CD4-positive, alpha-beta T cell (primary cell): ENCODE measurements at regions not wholly inside any gene's neighbourhood (a gene's known extent, or its start where the extent isn't known, plus 50 kb on each side); places are given as distances from the start of the nearest gene placed in this dataset.

Experiments used
- ATAC-seq: fragments of 200-7000 bp; cut with Tn5 transposase; one replicate; pipeline ENCODE4 v1.10.0; 2022; ENCODE audit warnings: mild to moderate bottlenecking; ENCODE audit not compliant: poor library complexity
- CTCF ChIA-PET: fragments of 350-600 bp; sonication (Branson Sonifier 250); formaldehyde crosslinking; loops from one replicate; lab custom pipeline; 2021; ENCODE audit warnings: antibody characterized with exemption, inconsistent platforms; lab: Charles Lee
- POLR2A ChIA-PET: fragments of 350-600 bp; sonication (Branson Sonifier 250); formaldehyde crosslinking; loops from one replicate; lab custom pipeline; 2021; ENCODE audit warnings: antibody characterized with exemption, inconsistent platforms; lab: Charles Lee
- DNase-seq, 14 experiments: peaks; one replicate each; pipeline ENCODE4 v3.0.0-alpha.2; 2013 to 2020; ENCODE audit warnings: mixed read lengths in 2 of 14
- H3K27ac ChIP-seq, 2 donors: one replicate each; pipeline versions ENCODE4 v1.5.1 to v1.7.0; 2013; ENCODE audit warnings: low read length in 2 of 2, low read depth in 1 of 2, mild to moderate bottlenecking in 1 of 2
- H3K27me3 ChIP-seq, 2 experiments: 1 replicate in 1 of 2; 2 replicates in 1 of 2; pipeline versions ENCODE4 v1.6.1 to v1.7.0; 2013; ENCODE audit warnings: low read length in 2 of 2, control low read depth in 1 of 2, mild to moderate bottlenecking in 1 of 2, moderate library complexity in 1 of 2; ENCODE audit not compliant: insufficient read depth in 2 of 2, control insufficient read depth in 1 of 2
- H3K36me3 ChIP-seq: one replicate; pipeline ENCODE4 v1.6.1; 2013; ENCODE audit warnings: low read length, control low read depth; ENCODE audit not compliant: insufficient read depth
- H3K4me1 ChIP-seq: one replicate; pipeline ENCODE4 v1.6.1; 2013; ENCODE audit warnings: low read length, control low read depth; ENCODE audit not compliant: insufficient read depth
- H3K4me3 ChIP-seq: one replicate; pipeline ENCODE4 v1.5.1; 2013; ENCODE audit warnings: mild to moderate bottlenecking, low read length, moderate library complexity
- H3K9me3 ChIP-seq, 2 experiments: 1 replicate in 1 of 2; 2 replicates in 1 of 2; pipeline versions ENCODE4 v1.6.1 to v1.7.0; 2013; ENCODE audit warnings: low read length in 2 of 2, mild to moderate bottlenecking in 2 of 2, control low read depth in 1 of 2, moderate library complexity in 1 of 2; ENCODE audit not compliant: control insufficient read depth in 1 of 2, insufficient read depth in 1 of 2
- H3K27ac Mint-ChIP-seq: one replicate; pipeline ENCODE4 v1.8.0; 2020; ENCODE audit warnings: mixed read lengths
- H3K27me3 Mint-ChIP-seq: one replicate; pipeline ENCODE4 v1.8.0; 2021; ENCODE audit warnings: mixed read lengths
- H3K36me3 Mint-ChIP-seq: one replicate; pipeline ENCODE4 v1.8.0; 2021; ENCODE audit warnings: low read depth, mixed read lengths
- H3K4me1 Mint-ChIP-seq: one replicate; pipeline ENCODE4 v1.8.0; 2021; ENCODE audit warnings: low read depth, mixed read lengths
- H3K4me3 Mint-ChIP-seq: one replicate; pipeline ENCODE4 v1.8.0; 2020; ENCODE audit warnings: mild to moderate bottlenecking, mixed read lengths
- H3K9me3 Mint-ChIP-seq: one replicate; pipeline ENCODE4 v1.8.0; 2020; ENCODE audit warnings: mixed read lengths
- CTCF ChIP-seq: fragments of 200-600 bp; IDR thresholded peaks from one replicate; pipeline ENCODE4 v1.8.0; 2022; ENCODE audit warnings: antibody characterized with exemption, mild to moderate bottlenecking
- intact Hi-C, 2 experiments: fragments of 100-400 bp; cut with DNase I in 1 of 2; cut with micrococcal nuclease in 1 of 2; formaldehyde crosslinking; loops; one replicate each; pipeline versions ENCODE4 v1.15.1 to v1.9.0; 2023 to 2025; cut with DNase I, micrococcal nuclease

- Histone ChIP-seq H3K9me3 (no peaks in the 10 kb centered on the region), H3K4me3 (no peak overlapping the region), H3K36me3 (no peaks in the 10 kb centered on the region), H3K27ac (no peak overlapping the region), H3K4me1 (no peaks in the 10 kb centered on the region), H3K27me3 (no peaks in the 10 kb centered on the region)
- no peaks in the 10 kb centered on the region for H3K4me1 Mint-ChIP-seq
- ChIA-PET CTCF (no interaction called here), POLR2A (no interaction called here)
- H3K27me3 Mint-ChIP-seq = no peaks in the 10 kb centered on the region
- ATAC-seq = no peak
- H3K9me3 Mint-ChIP-seq = peaks cover 1% of the 10 kb centered on the region
- H3K4me3 Mint-ChIP-seq = no peak overlapping the region
- H3K27ac Mint-ChIP-seq = no peak overlapping the region
- H3K36me3 Mint-ChIP-seq = no peaks in the 10 kb centered on the region
- DNase-seq = no peak
- TF ChIP-seq CTCF = no peak
- intact Hi-C loops = no loop called here
Measured at GRCh38 chr11:42768576-42768975, 543.2 kb upstream of the API5 start.

- no peak overlapping the region for H3K27ac Mint-ChIP-seq
Measured at GRCh38 chr11:42770444-42771065, 541.2 kb upstream of the API5 start.

GRCh38 chr11:42772886-42773285, 538.9 kb upstream of the API5 start:
- Mint-ChIP-seq H3K4me3 (no peak overlapping the region), H3K9me3 (peaks cover 5% of the 10 kb centered on the region), H3K27ac (no peak overlapping the region), H3K27me3 (no peaks in the 10 kb centered on the region), H3K4me1 (no peaks in the 10 kb centered on the region), H3K36me3 (no peaks in the 10 kb centered on the region)
- no peak for TF ChIP-seq CTCF
- ChIA-PET CTCF (no interaction called here), POLR2A (no interaction called here)
- H3K27me3 ChIP-seq = no peaks in the 10 kb centered on the region
- no peak overlapping the region for H3K4me3 ChIP-seq
- DNase-seq = no peak
- no peaks in the 10 kb centered on the region for H3K4me1 ChIP-seq
- intact Hi-C loops = no loop called here
- no peaks in the 10 kb centered on the region for H3K36me3 ChIP-seq
- no peak for ATAC-seq
- no peak overlapping the region for H3K27ac ChIP-seq
- H3K9me3 ChIP-seq = no peaks in the 10 kb centered on the region

More at GRCh38 chr11:42770444-42771065, 541.2 kb upstream of the API5 start:
- ATAC-seq (no peak), DNase-seq (no peak)
- no peaks in the 10 kb centered on the region for H3K9me3 ChIP-seq
- H3K27me3 ChIP-seq = no peaks in the 10 kb centered on the region
- TF ChIP-seq CTCF = no peak
- no peak overlapping the region for H3K4me3 Mint-ChIP-seq
- no peaks in the 10 kb centered on the region for H3K4me1 ChIP-seq
- intact Hi-C loops = no loop called here
- H3K27ac ChIP-seq = no peak overlapping the region
- POLR2A ChIA-PET = no interaction called here
- no peaks in the 10 kb centered on the region for H3K27me3 Mint-ChIP-seq
- H3K36me3 ChIP-seq = no peaks in the 10 kb centered on the region
- no peaks in the 10 kb centered on the region for H3K4me1 Mint-ChIP-seq
- no peaks in the 10 kb centered on the region for H3K36me3 Mint-ChIP-seq
- H3K9me3 Mint-ChIP-seq = peaks cover 6% of the 10 kb centered on the region
- H3K4me3 ChIP-seq = no peak overlapping the region
- CTCF ChIA-PET = no interaction called here
